ENCODE measurements at regions not wholly inside any gene's neighbourhood (a gene's known extent, or its start where the extent isn't known, plus 50 kb on each side); places are given as distances from the start of the nearest gene placed in this dataset.

DNA sequence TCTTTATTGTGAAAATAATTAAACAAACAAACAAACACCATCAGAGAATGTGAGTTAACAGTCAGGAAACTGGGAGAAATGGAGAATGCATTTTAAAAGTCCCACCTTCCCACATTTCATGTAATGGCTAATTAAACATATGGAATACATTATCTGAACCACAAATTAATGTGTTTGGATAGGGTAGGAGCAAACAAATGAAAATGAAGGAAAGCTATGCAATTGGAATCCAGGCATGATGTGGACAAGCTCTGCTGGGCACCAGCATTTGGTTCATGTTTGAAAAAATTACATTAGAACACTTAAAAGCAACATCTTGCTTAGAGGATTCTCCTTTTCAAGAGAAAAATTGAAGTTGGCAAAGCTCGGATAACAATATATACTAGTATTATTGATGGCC, 628.1 kb downstream of the LMO4 start:
- Histone ChIP-seq H3K9me3 (ENCODE audit: control insufficient read depth in 2 of 2, insufficient read depth in 1 of 2, low read depth in 1 of 2, low read length in 1 of 2) (no peaks in the 10 kb centered on the region), H3K4me3 (ENCODE audit: low read depth in 1 of 2, low read length in 2 of 2) (no peak overlapping the region), H3K36me3 (ENCODE audit: control insufficient read depth in 2 of 2, insufficient read depth in 2 of 2, low read length in 1 of 2) (no peaks in the 10 kb centered on the region), H3K27me3 (ENCODE audit: control insufficient read depth in 1 of 2, insufficient read depth in 2 of 2, low read length in 2 of 2) (no peaks in the 10 kb centered on the region), H3K27ac (ENCODE audit: low read depth in 2 of 2, low read length in 1 of 2) (no peak overlapping the region), H3K4me1 (ENCODE audit: control insufficient read depth in 2 of 2, insufficient read depth in 2 of 2, low read length in 1 of 2) (no peaks in the 10 kb centered on the region)
- 81 to 85% methylated on average over 1 of the region's 1 CpG for WGBS, 2 donors

DNA sequence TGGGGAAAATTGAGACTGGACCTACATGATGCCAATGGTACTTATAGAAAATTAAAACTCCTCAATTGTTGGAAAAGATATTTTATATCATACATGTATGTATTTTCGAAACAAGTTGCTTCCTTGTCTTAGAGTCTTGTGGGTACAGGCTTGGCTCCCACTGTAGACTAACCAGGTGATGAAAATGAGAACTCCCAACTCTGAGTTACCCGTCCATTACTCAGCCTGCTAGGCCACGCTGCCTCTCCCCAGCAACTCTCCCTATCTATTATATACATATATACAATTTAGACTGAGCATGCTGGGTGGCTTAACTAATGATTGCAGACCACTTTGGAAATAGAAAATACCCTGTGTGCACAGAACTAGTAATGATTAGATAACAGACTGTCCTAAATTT, 628.7 kb downstream of the LMO4 start:
- no peaks in the 10 kb centered on the region for H3K36me3 ChIP-seq (ENCODE audit: control insufficient read depth in 2 of 2, insufficient read depth in 2 of 2, low read length in 1 of 2)
- 90 to 95% methylated on average over 3 of the region's 3 CpGs for WGBS, 2 donors
- H3K27ac ChIP-seq (ENCODE audit: low read depth in 2 of 2, low read length in 1 of 2) = no peak overlapping the region
- no peaks in the 10 kb centered on the region for H3K4me1 ChIP-seq (ENCODE audit: control insufficient read depth in 2 of 2, insufficient read depth in 2 of 2, low read length in 1 of 2)
- H3K4me3 ChIP-seq (ENCODE audit: low read depth in 1 of 2, low read length in 2 of 2) = no peak overlapping the region
- H3K27me3 ChIP-seq (ENCODE audit: control insufficient read depth in 1 of 2, insufficient read depth in 2 of 2, low read length in 2 of 2) = no peaks in the 10 kb centered on the region
- H3K9me3 ChIP-seq (ENCODE audit: control insufficient read depth in 2 of 2, insufficient read depth in 1 of 2, low read depth in 1 of 2, low read length in 1 of 2) = no peaks in the 10 kb centered on the region

DNA sequence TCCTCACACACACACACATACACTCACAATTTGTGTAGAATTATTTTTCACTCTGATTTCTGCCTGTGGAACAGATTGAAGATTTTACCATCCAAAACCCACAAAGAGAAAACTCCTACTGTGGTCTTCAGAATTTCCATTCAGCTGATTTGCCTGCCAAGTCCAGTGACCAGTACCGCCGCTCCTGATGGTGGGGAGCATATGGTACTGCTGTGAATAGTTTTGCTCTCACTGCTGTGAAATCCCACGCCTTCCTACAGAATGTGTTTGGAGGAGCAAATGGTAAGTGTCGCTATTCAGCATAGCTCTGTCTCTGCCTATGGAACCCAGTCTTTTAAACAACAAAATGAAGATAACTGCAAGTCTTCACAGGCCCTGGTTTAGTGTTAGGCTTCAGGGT, 629.5 kb downstream of the LMO4 start:
- Histone ChIP-seq H3K36me3 (ENCODE audit: control insufficient read depth in 2 of 2, insufficient read depth in 2 of 2, low read length in 1 of 2) (no peaks in the 10 kb centered on the region), H3K27me3 (ENCODE audit: control insufficient read depth in 1 of 2, insufficient read depth in 2 of 2, low read length in 2 of 2) (no peaks in the 10 kb centered on the region), H3K27ac (ENCODE audit: low read depth in 2 of 2, low read length in 1 of 2) (no peak overlapping the region), H3K4me3 (ENCODE audit: low read depth in 1 of 2, low read length in 2 of 2) (no peak overlapping the region), H3K4me1 (ENCODE audit: control insufficient read depth in 2 of 2, insufficient read depth in 2 of 2, low read length in 1 of 2) (no peaks in the 10 kb centered on the region), H3K9me3 (ENCODE audit: control insufficient read depth in 2 of 2, insufficient read depth in 1 of 2, low read depth in 1 of 2, low read length in 1 of 2) (no peaks in the 10 kb centered on the region)
- 93 to 95% methylated on average over 4 of the region's 4 CpGs for WGBS, 2 donors

DNA sequence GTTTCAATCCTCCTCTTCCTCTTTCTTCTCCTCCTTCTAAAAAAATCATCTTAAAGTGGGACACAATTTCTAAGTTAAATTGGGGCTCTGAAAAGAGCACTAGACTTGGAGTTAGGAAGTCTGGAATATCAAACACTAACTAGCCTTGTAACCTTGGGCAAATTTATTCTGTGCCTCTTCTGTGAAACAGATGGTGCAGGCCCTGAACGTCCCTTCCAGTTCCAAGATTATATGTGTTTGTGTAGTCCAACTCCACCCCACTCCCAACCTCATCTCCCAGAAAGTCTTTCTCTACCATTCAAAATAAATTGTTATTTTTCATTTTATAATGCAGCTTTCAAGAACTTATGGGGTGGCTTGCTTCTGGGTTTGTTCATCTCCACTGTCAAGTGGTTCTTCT, 630.0 kb downstream of the LMO4 start:
- H3K27ac ChIP-seq (ENCODE audit: low read depth in 2 of 2, low read length in 1 of 2) = no peak overlapping the region
- H3K9me3 ChIP-seq (ENCODE audit: control insufficient read depth in 2 of 2, insufficient read depth in 1 of 2, low read depth in 1 of 2, low read length in 1 of 2) = no peaks in the 10 kb centered on the region
- no peaks in the 10 kb centered on the region for H3K27me3 ChIP-seq (ENCODE audit: control insufficient read depth in 1 of 2, insufficient read depth in 2 of 2, low read length in 2 of 2)
- no peaks in the 10 kb centered on the region for H3K4me1 ChIP-seq (ENCODE audit: control insufficient read depth in 2 of 2, insufficient read depth in 2 of 2, low read length in 1 of 2)
- H3K36me3 ChIP-seq (ENCODE audit: control insufficient read depth in 2 of 2, insufficient read depth in 2 of 2, low read length in 1 of 2) = no peaks in the 10 kb centered on the region
- H3K4me3 ChIP-seq (ENCODE audit: low read depth in 1 of 2, low read length in 2 of 2) = no peak overlapping the region
- 67 to 69% methylated on average over 1 of the region's 1 CpG for WGBS, 2 donors

DNA sequence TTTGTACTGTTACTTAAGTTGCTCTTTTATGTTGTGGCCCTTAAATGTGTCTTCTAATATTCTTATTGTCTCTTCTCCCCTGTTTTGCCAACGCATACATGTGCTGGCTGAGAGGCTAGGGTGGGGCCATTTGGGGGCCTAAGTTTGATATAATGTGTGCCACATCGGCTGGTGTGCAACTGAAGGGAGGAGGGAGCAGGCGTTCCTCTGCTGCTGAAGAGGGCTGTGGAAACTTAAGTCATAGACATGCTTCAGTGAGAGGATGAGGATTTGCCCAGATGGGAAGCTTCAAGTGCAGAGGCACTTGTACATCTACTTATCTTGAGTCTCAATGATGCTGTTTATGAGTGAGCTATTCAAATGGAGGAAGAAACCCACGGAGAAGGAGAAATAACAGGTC, 630.6 kb downstream of the LMO4 start:
- H3K36me3 ChIP-seq (ENCODE audit: control insufficient read depth in 2 of 2, insufficient read depth in 2 of 2, low read length in 1 of 2) = no peaks in the 10 kb centered on the region
- no peaks in the 10 kb centered on the region for H3K9me3 ChIP-seq (ENCODE audit: control insufficient read depth in 2 of 2, insufficient read depth in 1 of 2, low read depth in 1 of 2, low read length in 1 of 2)
- H3K4me1 ChIP-seq (ENCODE audit: control insufficient read depth in 2 of 2, insufficient read depth in 2 of 2, low read length in 1 of 2) = no peaks in the 10 kb centered on the region
- no peaks in the 10 kb centered on the region for H3K27me3 ChIP-seq (ENCODE audit: control insufficient read depth in 1 of 2, insufficient read depth in 2 of 2, low read length in 2 of 2)
- no peak overlapping the region for H3K27ac ChIP-seq (ENCODE audit: low read depth in 2 of 2, low read length in 1 of 2)
- no peak overlapping the region for H3K4me3 ChIP-seq (ENCODE audit: low read depth in 1 of 2, low read length in 2 of 2)
- WGBS, 2 donors = 72 to 81% methylated on average over 4 of the region's 4 CpGs

DNA sequence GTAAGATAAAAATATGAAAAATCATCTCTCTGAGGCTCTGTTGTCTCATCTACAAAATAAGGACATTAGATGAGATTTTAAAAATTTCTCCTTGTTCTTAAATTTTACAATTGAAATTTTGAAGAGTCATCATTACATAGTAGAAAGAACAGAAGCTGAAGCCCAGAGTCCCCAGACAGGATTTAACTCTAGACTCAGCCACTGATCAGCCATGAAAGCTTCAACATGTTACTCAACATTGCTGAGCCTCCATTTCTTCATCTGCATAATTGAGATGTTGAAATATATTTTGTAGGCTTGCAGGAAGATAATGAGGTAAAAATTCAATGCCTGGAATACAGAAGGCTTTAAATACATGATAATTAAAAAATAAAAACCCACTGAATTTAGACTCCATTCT, 633.3 kb downstream of the LMO4 start:
- H3K9me3 ChIP-seq (ENCODE audit: control insufficient read depth in 2 of 2, insufficient read depth in 1 of 2, low read depth in 1 of 2, low read length in 1 of 2) = no peaks in the 10 kb centered on the region
- H3K27ac ChIP-seq (ENCODE audit: low read depth in 2 of 2, low read length in 1 of 2) = no peak overlapping the region
- no peak overlapping the region for H3K4me3 ChIP-seq (ENCODE audit: low read depth in 1 of 2, low read length in 2 of 2)
- no peaks in the 10 kb centered on the region for H3K36me3 ChIP-seq (ENCODE audit: control insufficient read depth in 2 of 2, insufficient read depth in 2 of 2, low read length in 1 of 2)
- no peaks in the 10 kb centered on the region for H3K27me3 ChIP-seq (ENCODE audit: control insufficient read depth in 1 of 2, insufficient read depth in 2 of 2, low read length in 2 of 2)
- no peaks in the 10 kb centered on the region for H3K4me1 ChIP-seq (ENCODE audit: control insufficient read depth in 2 of 2, insufficient read depth in 2 of 2, low read length in 1 of 2)

DNA sequence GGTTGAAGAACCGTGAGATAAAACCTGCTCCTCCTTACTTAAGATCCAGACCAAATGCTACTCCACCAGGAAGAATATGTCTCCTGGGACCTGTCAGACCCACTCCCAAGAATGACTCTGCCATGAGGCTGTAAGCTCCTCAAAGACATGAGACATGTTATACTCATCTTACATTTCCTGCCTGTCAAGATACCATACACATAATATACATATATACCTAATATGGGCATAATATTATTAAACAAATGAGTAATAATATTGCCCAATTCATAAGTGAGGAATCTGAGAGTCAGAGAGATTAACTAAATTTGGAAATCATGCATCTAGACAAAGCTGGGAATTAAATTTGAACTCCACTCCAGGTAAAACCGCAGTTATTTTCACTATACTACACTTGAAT, 634.9 kb downstream of the LMO4 start:
- WGBS, 2 donors = 59 to 78% methylated on average over 2 of the region's 2 CpGs
- Histone ChIP-seq H3K4me3 (ENCODE audit: low read depth in 1 of 2, low read length in 2 of 2) (no peak overlapping the region), H3K9me3 (ENCODE audit: control insufficient read depth in 2 of 2, insufficient read depth in 1 of 2, low read depth in 1 of 2, low read length in 1 of 2) (no peaks in the 10 kb centered on the region), H3K4me1 (ENCODE audit: control insufficient read depth in 2 of 2, insufficient read depth in 2 of 2, low read length in 1 of 2) (no peaks in the 10 kb centered on the region), H3K27me3 (ENCODE audit: control insufficient read depth in 1 of 2, insufficient read depth in 2 of 2, low read length in 2 of 2) (no peaks in the 10 kb centered on the region), H3K36me3 (ENCODE audit: control insufficient read depth in 2 of 2, insufficient read depth in 2 of 2, low read length in 1 of 2) (no peaks in the 10 kb centered on the region), H3K27ac (ENCODE audit: low read depth in 2 of 2, low read length in 1 of 2) (no peak overlapping the region)

DNA sequence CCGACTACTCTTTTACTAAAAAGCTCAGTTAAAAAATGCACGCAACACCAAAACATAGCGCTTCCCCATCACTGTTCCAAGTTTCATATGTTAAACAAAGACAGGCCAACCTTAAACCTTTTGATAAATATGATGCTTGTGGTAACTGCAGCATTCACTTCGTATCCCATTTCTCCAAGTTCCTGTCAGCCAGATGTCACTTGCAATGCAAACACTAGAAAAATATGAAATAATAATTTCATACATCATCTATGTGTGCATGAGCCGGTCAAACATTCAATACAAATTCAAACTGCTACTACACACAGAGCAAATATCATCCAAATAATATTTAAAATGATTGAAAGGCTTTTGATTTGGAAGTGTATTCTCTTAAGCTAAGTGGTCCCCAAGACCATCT, 636.5 kb downstream of the LMO4 start:
- no peaks in the 10 kb centered on the region for H3K4me1 ChIP-seq (ENCODE audit: control insufficient read depth in 2 of 2, insufficient read depth in 2 of 2, low read length in 1 of 2)
- 84 to 85% methylated on average over 5 of the region's 5 CpGs for WGBS, 2 donors
- H3K4me3 ChIP-seq (ENCODE audit: low read depth in 1 of 2, low read length in 2 of 2) = no peak overlapping the region
- no peaks in the 10 kb centered on the region for H3K36me3 ChIP-seq (ENCODE audit: control insufficient read depth in 2 of 2, insufficient read depth in 2 of 2, low read length in 1 of 2)
- no peaks in the 10 kb centered on the region for H3K27me3 ChIP-seq (ENCODE audit: control insufficient read depth in 1 of 2, insufficient read depth in 2 of 2, low read length in 2 of 2)
- no peaks in the 10 kb centered on the region for H3K9me3 ChIP-seq (ENCODE audit: control insufficient read depth in 2 of 2, insufficient read depth in 1 of 2, low read depth in 1 of 2, low read length in 1 of 2)
- no peak overlapping the region for H3K27ac ChIP-seq (ENCODE audit: low read depth in 2 of 2, low read length in 1 of 2)

DNA sequence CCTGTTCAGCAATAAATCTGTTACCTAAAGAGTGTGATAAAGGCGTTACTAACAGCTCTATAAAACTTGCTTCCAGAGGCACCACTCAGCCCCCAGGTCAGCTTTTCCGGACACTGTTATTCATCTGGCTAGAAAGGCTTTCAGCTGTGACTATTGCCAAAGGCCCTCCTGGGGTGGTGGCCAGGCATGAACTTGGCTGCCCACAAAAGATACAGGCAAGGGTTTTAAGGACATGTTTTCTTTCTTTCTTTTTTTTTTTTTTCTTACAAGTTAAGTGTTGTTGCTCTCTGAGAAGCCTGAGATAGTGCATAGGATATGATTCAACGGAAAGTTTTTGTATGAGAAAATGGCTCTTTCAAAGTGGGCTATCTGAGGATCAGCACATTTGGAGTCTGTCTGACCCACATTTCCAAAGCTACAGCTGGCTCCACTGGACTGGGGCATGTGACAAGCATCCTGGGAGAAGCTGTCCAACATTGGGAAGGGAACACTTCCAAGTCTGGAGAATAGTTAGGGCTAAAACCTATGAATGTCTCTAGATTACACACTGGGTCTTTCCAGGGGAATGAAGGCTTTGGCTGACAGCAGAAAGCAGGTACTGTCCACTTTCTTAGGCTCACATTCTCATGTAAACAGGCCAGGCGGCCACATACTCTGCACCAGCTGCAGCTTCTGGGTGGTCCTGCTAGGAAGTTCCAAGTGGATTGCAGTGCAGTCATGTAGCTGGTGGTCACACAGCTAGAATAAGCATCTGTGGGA, 639.7 kb downstream of the LMO4 start:
- H3K4me3 ChIP-seq (ENCODE audit: low read depth in 1 of 2, low read length in 2 of 2) = no peak overlapping the region
- H3K36me3 ChIP-seq (ENCODE audit: control insufficient read depth in 2 of 2, insufficient read depth in 2 of 2, low read length in 1 of 2) = no peaks in the 10 kb centered on the region
- H3K27ac ChIP-seq (ENCODE audit: low read depth in 2 of 2, low read length in 1 of 2) = no peak overlapping the region
- no peaks in the 10 kb centered on the region for H3K27me3 ChIP-seq (ENCODE audit: control insufficient read depth in 1 of 2, insufficient read depth in 2 of 2, low read length in 2 of 2)
- no peaks in the 10 kb centered on the region for H3K4me1 ChIP-seq (ENCODE audit: control insufficient read depth in 2 of 2, insufficient read depth in 2 of 2, low read length in 1 of 2)
- WGBS, 2 donors = 65 to 76% methylated on average over 4 of the region's 4 CpGs
- no peaks in the 10 kb centered on the region for H3K9me3 ChIP-seq (ENCODE audit: control insufficient read depth in 2 of 2, insufficient read depth in 1 of 2, low read depth in 1 of 2, low read length in 1 of 2)

DNA sequence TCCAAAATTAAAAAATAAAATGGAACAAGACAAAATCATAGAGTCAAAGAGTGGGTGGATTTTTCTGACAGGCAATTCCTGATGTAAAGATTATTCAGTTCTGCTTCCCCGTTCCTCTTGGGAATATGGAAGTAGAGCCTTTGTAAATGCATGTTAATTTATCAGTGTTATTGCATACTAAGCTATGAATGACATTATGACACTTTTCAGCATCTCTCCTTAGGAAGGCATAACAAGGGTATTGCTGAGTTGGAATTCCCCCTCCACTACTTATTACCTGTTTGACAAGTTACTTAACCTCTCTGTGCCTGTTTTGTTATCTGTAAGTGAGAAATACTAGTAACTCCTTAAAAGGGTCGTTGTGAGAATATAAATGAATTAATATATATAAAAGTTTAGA, 640.4 kb downstream of the LMO4 start:
- 57 to 58% methylated on average over 2 of the region's 2 CpGs for WGBS, 2 donors
- Histone ChIP-seq H3K4me1 (ENCODE audit: control insufficient read depth in 2 of 2, insufficient read depth in 2 of 2, low read length in 1 of 2) (no peaks in the 10 kb centered on the region), H3K9me3 (ENCODE audit: control insufficient read depth in 2 of 2, insufficient read depth in 1 of 2, low read depth in 1 of 2, low read length in 1 of 2) (no peaks in the 10 kb centered on the region), H3K4me3 (ENCODE audit: low read depth in 1 of 2, low read length in 2 of 2) (no peak overlapping the region), H3K27ac (ENCODE audit: low read depth in 2 of 2, low read length in 1 of 2) (no peak overlapping the region), H3K27me3 (ENCODE audit: control insufficient read depth in 1 of 2, insufficient read depth in 2 of 2, low read length in 2 of 2) (no peaks in the 10 kb centered on the region), H3K36me3 (ENCODE audit: control insufficient read depth in 2 of 2, insufficient read depth in 2 of 2, low read length in 1 of 2) (no peaks in the 10 kb centered on the region)

Data from esophagus (tissue), 2 donors.